ENCODE measurements at regions not wholly inside any gene's neighbourhood (a gene's known extent, or its start where the extent isn't known, plus 50 kb on each side); places are given as distances from the start of the nearest gene placed in this dataset.

DNA sequence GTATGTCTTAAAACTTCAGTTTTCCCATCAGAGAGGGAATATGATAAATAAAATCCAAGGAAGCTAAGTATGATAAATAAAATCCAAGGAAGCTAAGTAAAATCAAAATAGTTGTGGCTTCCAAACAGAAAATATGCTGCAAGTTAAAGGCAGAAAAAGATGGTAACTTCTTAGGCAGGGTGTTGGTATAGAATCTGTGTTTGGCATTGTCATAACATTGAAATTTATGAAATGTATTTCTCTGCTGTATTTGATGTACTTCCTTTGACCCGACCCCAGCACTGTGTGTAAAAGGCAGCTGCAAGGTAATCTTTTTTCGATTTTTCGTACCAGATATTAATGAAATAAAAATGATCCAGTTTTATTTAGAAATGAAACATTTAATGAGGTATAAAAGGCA, 537.2 kb downstream of the TFEC start:
- TF ChIP-seq, protein P1, sequence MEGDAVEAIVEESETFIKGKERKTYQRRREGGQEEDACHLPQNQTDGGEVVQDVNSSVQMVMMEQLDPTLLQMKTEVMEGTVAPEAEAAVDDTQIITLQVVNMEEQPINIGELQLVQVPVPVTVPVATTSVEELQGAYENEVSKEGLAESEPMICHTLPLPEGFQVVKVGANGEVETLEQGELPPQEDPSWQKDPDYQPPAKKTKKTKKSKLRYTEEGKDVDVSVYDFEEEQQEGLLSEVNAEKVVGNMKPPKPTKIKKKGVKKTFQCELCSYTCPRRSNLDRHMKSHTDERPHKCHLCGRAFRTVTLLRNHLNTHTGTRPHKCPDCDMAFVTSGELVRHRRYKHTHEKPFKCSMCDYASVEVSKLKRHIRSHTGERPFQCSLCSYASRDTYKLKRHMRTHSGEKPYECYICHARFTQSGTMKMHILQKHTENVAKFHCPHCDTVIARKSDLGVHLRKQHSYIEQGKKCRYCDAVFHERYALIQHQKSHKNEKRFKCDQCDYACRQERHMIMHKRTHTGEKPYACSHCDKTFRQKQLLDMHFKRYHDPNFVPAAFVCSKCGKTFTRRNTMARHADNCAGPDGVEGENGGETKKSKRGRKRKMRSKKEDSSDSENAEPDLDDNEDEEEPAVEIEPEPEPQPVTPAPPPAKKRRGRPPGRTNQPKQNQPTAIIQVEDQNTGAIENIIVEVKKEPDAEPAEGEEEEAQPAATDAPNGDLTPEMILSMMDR (IDR thresholded peaks at IDR 0.05), result no peak
- TF ChIP-seq POLR2A (IDR thresholded peaks at IDR 0.05), result no peak

Data from heart left ventricle (tissue), 13 donors.